NB4 (cell line): ENCODE measurements at regions not wholly inside any gene's neighbourhood (a gene's known extent, or its start where the extent isn't known, plus 50 kb on each side); places are given as distances from the start of the nearest gene placed in this dataset.
"Not testable (repeated sequence)": the region's sequence is repeated elsewhere in the genome, so short reads cannot be mapped to it uniquely, and the experiment has no call there.

Experiments used
- DNase-seq: peaks from one replicate; pipeline ENCODE4 v3.0.0; 2010; ENCODE audit warnings: low read depth
- H3K4me3 ChIP-seq: one replicate; pipeline ENCODE4 v1.5.1; 2011; ENCODE audit warnings: mild to moderate bottlenecking, low read depth, low read length, moderate library complexity
- CTCF ChIP-seq: IDR thresholded peaks from one replicate; pipeline ENCODE4 v1.5.1; 2012; ENCODE audit warnings: low read depth, low read length
- MAX ChIP-seq: IDR thresholded peaks from 2 replicates; pipeline ENCODE4 v1.6.1; 2011; ENCODE audit warnings: low read depth, low read length
- MYC ChIP-seq: IDR thresholded peaks from 2 replicates; pipeline ENCODE4 v1.6.1; 2011; ENCODE audit warnings: low read depth, low read length
- POLR2A ChIP-seq: IDR thresholded peaks from 2 replicates; pipeline ENCODE4 v1.6.1; 2011; ENCODE audit warnings: mild to moderate bottlenecking; ENCODE audit not compliant: insufficient read length; ENCODE audit errors: extremely low read depth

- DNase-seq, result no peak
- H3K4me3 ChIP-seq, result no peak overlapping the region
Observed at GRCh38 chr3:110352841-110353604, 718.6 kb upstream of the NECTIN3 start.

GRCh38 chr3:110362751-110363150, 708.9 kb upstream of the NECTIN3 start:
- TF ChIP-seq POLR2A (no peak), CTCF (no peak), MYC (no peak), MAX (no peak)
- DNase-seq, result no peak
- H3K4me3 ChIP-seq, result no peak overlapping the region

More at GRCh38 chr3:110352841-110353604, 718.6 kb upstream of the NECTIN3 start:
- TF ChIP-seq MYC (no peak), POLR2A (no peak), CTCF (no peak)

GRCh38 chr3:110367289-110367688, 704.3 kb upstream of the NECTIN3 start:
- peak; percentile 65 for DNase-seq
- H3K4me3 ChIP-seq, result not testable (repeated sequence)

GRCh38 chr3:110375751-110376518, 695.7 kb upstream of the NECTIN3 start:
- no peak for TF ChIP-seq MAX
- no peak for TF ChIP-seq POLR2A
- TF ChIP-seq MYC, result no peak
- no peak for TF ChIP-seq CTCF
- DNase-seq, result no peak
- H3K4me3 ChIP-seq, result no peak overlapping the region

GRCh38 chr3:110378481-110378880, 693.1 kb upstream of the NECTIN3 start:
- H3K4me3 ChIP-seq, result no peak overlapping the region
- DNase-seq, result no peak
- TF ChIP-seq MAX (no peak), CTCF (no peak), POLR2A (no peak), MYC (no peak)

GRCh38 chr3:110381992-110382391, 689.6 kb upstream of the NECTIN3 start:
- H3K4me3 ChIP-seq, result no peak overlapping the region
- TF ChIP-seq POLR2A (no peak), MYC (no peak), CTCF (no peak), MAX (no peak)
- DNase-seq, result no peak
